AG10803 (cell line): ENCODE measurements at regions not wholly inside any gene's neighbourhood (a gene's known extent, or its start where the extent isn't known, plus 50 kb on each side); places are given as distances from the start of the nearest gene placed in this dataset.

Source experiments
- DNase-seq: peaks from one replicate; pipeline ENCODE4 v3.0.0; 2010; ENCODE audit warnings: low read depth
- H3K4me3 ChIP-seq: 2 replicates; pipeline ENCODE4 v1.5.1; 2011; ENCODE audit warnings: mild to moderate bottlenecking, low read length, control low read depth
- CTCF ChIP-seq: conservative IDR thresholded peaks from 2 replicates; pipeline ENCODE4 v1.5.1; 2011; ENCODE audit warnings: mild to moderate bottlenecking, low read length, control low read depth, inconsistent platforms

- TF ChIP-seq CTCF = peak; percentile 20
- DNase-seq = peak; percentile 93
- no peak overlapping the region; the same call in 1 of the 2 replicates for H3K4me3 ChIP-seq
These were observed 113.5 kb upstream of the GALNT15 start for GRCh38 chr3:16060945-16061344.

DNA sequence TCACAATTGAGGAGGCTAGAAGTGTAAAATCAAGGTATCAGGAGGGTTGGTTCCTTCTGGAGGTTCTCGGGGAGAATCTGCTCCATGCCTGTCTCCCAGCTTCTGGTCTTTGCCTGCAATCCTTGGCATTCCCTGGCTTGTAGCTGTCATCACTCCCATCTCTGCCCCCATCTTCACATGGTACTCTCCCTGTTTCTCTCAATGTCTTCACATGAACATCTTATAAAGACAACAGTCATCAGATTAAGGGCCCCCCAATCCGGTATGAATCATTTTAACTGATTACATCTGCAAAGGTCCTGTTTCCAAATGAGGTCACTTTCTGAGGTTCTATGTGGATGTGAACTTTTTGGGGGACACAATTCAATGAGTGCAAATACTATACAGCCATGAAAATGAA is 113.0 kb upstream of the GALNT15 start:
- peak; percentile 48 for DNase-seq
- no peak overlapping the region for H3K4me3 ChIP-seq

DNA sequence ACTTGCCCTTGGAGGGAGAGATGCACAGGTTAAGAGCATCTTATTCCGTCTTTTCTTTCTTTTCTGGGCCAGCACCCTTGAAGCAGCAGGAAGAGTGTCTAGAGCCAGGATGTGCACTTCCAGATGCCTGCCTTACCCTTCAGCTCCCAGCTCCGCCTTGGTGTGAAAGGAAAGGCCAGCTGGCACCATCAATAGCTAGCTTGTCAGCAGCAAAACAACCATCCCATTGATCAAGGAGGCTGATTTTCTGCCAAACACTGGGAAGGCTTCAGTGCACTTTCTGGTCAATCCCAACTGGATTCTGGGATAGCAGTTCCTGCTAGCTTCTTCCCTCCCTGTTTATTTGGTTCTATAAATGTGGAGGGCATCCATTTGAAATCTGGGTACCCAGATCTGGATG is 110.9 kb upstream of the GALNT15 start:
- DNase-seq = no peak
- no peak overlapping the region for H3K4me3 ChIP-seq
- no peak for TF ChIP-seq CTCF

More for the DNA sequence above, 113.0 kb upstream of the GALNT15 start:
- TF ChIP-seq CTCF = no peak

- H3K4me3 ChIP-seq = no peak overlapping the region
- no peak for TF ChIP-seq CTCF
- DNase-seq = peak; percentile 97
These were observed 109.7 kb upstream of the GALNT15 start for GRCh38 chr3:16064642-16065414.

- no peak overlapping the region for H3K4me3 ChIP-seq
- no peak for DNase-seq
- no peak for TF ChIP-seq CTCF
These were observed 107.9 kb upstream of the GALNT15 start for GRCh38 chr3:16066545-16066944.

DNA sequence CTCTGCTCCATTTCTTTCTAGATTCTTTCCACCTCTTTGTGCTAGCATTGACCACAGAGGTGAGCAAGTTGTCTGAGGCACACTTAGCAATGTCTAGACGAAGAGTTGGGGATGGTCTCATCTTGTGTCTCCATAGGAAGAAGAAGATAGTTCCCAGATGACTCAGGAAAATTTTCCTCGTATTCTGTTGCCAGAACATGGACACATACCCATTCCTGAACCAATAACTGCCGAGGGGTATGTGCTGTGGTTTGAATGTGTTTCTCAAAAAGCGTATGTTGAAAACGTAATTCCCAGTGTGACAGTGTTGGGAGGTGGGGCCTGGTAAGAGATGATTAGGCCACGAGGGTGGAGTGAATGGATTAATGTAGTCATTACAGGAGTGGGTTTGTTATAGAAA is 107.5 kb upstream of the GALNT15 start:
- TF ChIP-seq CTCF = no peak
- peak; percentile 98 for DNase-seq

DNA sequence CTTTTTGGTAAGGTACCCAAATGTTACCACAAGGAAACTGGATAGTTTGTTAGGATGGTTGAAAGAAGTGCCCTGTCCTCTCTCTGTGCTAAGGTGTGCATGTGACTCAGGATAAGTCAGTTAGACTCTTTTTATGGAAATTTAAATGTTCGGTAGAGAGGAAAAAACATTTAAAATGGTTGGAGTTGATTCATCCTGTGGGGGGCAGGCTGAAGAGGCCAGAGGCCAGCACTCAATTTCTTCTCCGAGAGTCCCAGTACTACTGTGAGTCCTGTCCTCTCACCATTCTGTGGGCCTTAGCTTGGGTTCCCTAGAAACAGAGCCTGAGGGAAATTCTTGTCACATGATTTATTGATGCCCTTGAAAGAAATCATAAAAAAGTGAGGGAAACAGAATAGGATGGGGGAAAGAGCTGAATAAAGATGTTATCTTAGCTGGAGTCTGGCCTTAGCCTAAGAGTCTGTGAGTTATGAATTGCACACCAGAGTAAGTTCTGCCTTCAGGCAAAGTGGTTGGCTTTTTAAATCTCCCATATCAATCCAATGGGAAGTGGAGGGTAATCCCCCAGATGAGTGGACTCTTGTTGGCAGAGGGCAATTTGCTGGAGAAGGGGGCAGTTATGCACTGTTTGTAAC is 106.5 kb upstream of the GALNT15 start:
- no peak for TF ChIP-seq CTCF
- no peak overlapping the region for H3K4me3 ChIP-seq
- DNase-seq = no peak

More for the DNA sequence above, 107.5 kb upstream of the GALNT15 start:
- no peak overlapping the region for H3K4me3 ChIP-seq
